ENCODE measurements at regions not wholly inside any gene's neighbourhood (a gene's known extent, or its start where the extent isn't known, plus 50 kb on each side); places are given as distances from the start of the nearest gene placed in this dataset.

- Histone ChIP-seq H3K4me1 (no peaks in the 10 kb centered on the region), H3K27me3 (no peaks in the 10 kb centered on the region), H3K27ac (no peak overlapping the region), H3K36me3 (no peaks in the 10 kb centered on the region), H3K4me3 (no peak overlapping the region), H3K9me3 (no peaks in the 10 kb centered on the region)
- TF ChIP-seq, protein P1, sequence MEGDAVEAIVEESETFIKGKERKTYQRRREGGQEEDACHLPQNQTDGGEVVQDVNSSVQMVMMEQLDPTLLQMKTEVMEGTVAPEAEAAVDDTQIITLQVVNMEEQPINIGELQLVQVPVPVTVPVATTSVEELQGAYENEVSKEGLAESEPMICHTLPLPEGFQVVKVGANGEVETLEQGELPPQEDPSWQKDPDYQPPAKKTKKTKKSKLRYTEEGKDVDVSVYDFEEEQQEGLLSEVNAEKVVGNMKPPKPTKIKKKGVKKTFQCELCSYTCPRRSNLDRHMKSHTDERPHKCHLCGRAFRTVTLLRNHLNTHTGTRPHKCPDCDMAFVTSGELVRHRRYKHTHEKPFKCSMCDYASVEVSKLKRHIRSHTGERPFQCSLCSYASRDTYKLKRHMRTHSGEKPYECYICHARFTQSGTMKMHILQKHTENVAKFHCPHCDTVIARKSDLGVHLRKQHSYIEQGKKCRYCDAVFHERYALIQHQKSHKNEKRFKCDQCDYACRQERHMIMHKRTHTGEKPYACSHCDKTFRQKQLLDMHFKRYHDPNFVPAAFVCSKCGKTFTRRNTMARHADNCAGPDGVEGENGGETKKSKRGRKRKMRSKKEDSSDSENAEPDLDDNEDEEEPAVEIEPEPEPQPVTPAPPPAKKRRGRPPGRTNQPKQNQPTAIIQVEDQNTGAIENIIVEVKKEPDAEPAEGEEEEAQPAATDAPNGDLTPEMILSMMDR (IDR thresholded peaks at IDR 0.05), result no peak
- no peak for DNase-seq (ENCODE audit: low spot score)
Observed at GRCh38 chr16:5381481-5381880, 283.9 kb upstream of the EEF2KMT start.

DNA sequence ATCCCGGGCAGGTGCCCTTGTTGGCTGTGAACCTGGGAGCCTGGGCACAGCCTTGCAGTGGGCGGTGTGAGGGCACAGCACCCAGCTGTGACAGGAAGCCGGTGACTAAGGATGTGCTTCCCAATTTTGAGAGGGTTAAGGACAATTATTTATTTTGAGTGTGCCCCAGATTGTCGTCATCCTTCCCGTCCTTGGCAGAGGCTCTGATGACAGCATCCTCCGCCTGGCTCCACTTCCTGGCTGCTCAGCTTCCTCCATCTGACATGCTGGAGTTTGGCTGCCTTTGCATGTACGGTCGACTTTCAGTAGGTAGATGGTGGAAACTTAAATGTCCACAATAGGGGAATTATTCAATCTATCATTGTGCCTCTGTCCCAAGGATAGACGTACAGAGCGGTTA is 282.4 kb upstream of the EEF2KMT start:
- Histone ChIP-seq H3K27ac (no peak overlapping the region), H3K36me3 (no peaks in the 10 kb centered on the region), H3K4me1 (no peaks in the 10 kb centered on the region), H3K4me3 (no peak overlapping the region), H3K9me3 (no peaks in the 10 kb centered on the region), H3K27me3 (no peaks in the 10 kb centered on the region)
- TF ChIP-seq, protein P1 (IDR thresholded peaks at IDR 0.05), result no peak
- DNase-seq (ENCODE audit: low spot score), result no peak

DNA sequence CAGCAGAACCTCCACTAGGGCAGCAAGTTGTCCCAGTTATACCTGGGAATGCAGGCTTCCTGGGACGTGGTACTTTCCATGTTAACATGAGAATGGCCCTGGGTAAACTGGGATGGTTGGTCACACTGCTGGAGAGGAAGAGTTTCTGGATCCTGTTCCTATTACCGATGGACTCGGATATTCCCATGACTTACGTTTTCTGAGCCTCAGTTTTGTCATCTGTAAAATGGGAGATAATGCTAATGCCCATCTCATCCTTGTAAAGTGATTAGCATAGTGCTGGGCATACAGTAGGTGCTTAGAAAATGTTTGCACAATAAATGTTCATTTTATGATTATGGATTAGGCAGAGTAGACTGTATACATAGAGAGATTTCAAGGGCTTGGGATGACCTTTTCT is 280.9 kb upstream of the EEF2KMT start:
- Histone ChIP-seq H3K4me3 (no peak overlapping the region), H3K27me3 (no peaks in the 10 kb centered on the region), H3K36me3 (no peaks in the 10 kb centered on the region), H3K27ac (no peak overlapping the region), H3K4me1 (no peaks in the 10 kb centered on the region), H3K9me3 (no peaks in the 10 kb centered on the region)
- TF ChIP-seq, protein P1 (IDR thresholded peaks at IDR 0.05), result no peak
- no peak for DNase-seq (ENCODE audit: low spot score)

GRCh38 chr16:5377280-5377898 is 279.8 kb upstream of the EEF2KMT start:
- no peaks in the 10 kb centered on the region for H3K36me3 ChIP-seq
- H3K27me3 ChIP-seq, result no peaks in the 10 kb centered on the region
- no peak overlapping the region for H3K4me3 ChIP-seq
- H3K27ac ChIP-seq, result no peak overlapping the region
- no peaks in the 10 kb centered on the region for H3K9me3 ChIP-seq
- no peaks in the 10 kb centered on the region for H3K4me1 ChIP-seq
- no peak for DNase-seq (ENCODE audit: low spot score)
- TF ChIP-seq, protein P1 (IDR thresholded peaks at IDR 0.05), result no peak

DNA sequence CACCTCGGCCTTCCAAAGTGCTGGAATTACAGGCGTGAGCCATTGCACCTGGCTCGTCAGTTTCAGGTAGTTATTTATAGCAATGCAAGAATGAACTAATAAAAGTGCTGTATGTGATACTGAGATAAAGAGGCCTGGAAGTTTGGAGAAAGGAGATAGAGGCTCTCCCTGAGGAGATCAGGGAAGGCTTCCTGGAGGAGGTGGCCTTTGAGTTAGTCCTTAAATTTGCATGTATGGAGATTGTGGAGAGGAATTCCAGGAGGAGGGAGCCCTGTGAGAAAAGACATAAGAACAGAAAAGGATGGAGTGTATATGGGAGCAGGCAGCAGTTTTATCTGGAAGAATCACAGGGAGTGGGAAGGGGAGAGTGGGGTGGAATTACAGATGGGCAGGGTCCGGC is 276.6 kb upstream of the EEF2KMT start:
- Histone ChIP-seq H3K27me3 (no peaks in the 10 kb centered on the region), H3K27ac (no peak overlapping the region), H3K36me3 (no peaks in the 10 kb centered on the region), H3K4me3 (no peak overlapping the region), H3K4me1 (no peaks in the 10 kb centered on the region), H3K9me3 (no peaks in the 10 kb centered on the region)
- DNase-seq (ENCODE audit: low spot score), result no peak
- TF ChIP-seq, protein P1 (IDR thresholded peaks at IDR 0.05), result no peak

GRCh38 chr16:5367951-5368350 is 270.4 kb upstream of the EEF2KMT start:
- H3K36me3 ChIP-seq, result no peaks in the 10 kb centered on the region
- no peak for DNase-seq (ENCODE audit: low spot score)
- no peak overlapping the region for H3K27ac ChIP-seq
- TF ChIP-seq, protein P1 (IDR thresholded peaks at IDR 0.05), result no peak
- no peak overlapping the region for H3K4me3 ChIP-seq
- no peaks in the 10 kb centered on the region for H3K27me3 ChIP-seq
- H3K4me1 ChIP-seq, result no peaks in the 10 kb centered on the region
- H3K9me3 ChIP-seq, result no peaks in the 10 kb centered on the region

All from right atrium auricular region (tissue), 2 donors.